ENCODE measurements at regions not wholly inside any gene's neighbourhood (a gene's known extent, or its start where the extent isn't known, plus 50 kb on each side); places are given as distances from the start of the nearest gene placed in this dataset.
A peak's percentile ranks its signal among the peaks of the same experiment; 100 is the strongest.

- Mint-ChIP-seq H3K36me3 (no peaks in the 10 kb centered on the region), H3K27me3 (peaks cover 4% of the 10 kb centered on the region), H3K4me3 (no peak overlapping the region), H3K27ac (no peak overlapping the region), H3K9me3 (no peaks in the 10 kb centered on the region), H3K4me1 (no peaks in the 10 kb centered on the region)
- Histone ChIP-seq H3K27ac (ENCODE audit: insufficient read depth, low read length, poor library complexity, severe bottlenecking) (no peak overlapping the region), H3K4me1 (ENCODE audit: control insufficient read depth, insufficient read depth, low read length, poor library complexity, severe bottlenecking) (no peaks in the 10 kb centered on the region), H3K4me3 (ENCODE audit: low read depth, low read length) (no peak overlapping the region), H3K9me3 (ENCODE audit: control insufficient read depth in 2 of 2, low read length in 2 of 2) (no peaks in the 10 kb centered on the region), H3K27me3 (ENCODE audit: control insufficient read depth, insufficient read depth, low read length) (no peaks in the 10 kb centered on the region), H3K36me3 (ENCODE audit: control insufficient read depth, insufficient read depth, low read length) (no peaks in the 10 kb centered on the region)
- no peak for ATAC-seq (ENCODE audit: low read depth in 2 of 2)
- no peak for DNase-seq
Observed at GRCh38 chr22:49094151-49094550, 733.5 kb downstream of the BRD1 start.

- no peaks in the 10 kb centered on the region for H3K9me3 Mint-ChIP-seq
- Histone ChIP-seq H3K9me3 (ENCODE audit: control insufficient read depth in 2 of 2, low read length in 2 of 2) (no peaks in the 10 kb centered on the region), H3K36me3 (ENCODE audit: control insufficient read depth, insufficient read depth, low read length) (no peaks in the 10 kb centered on the region), H3K4me1 (ENCODE audit: control insufficient read depth, insufficient read depth, low read length, poor library complexity, severe bottlenecking) (no peaks in the 10 kb centered on the region), H3K27me3 (ENCODE audit: control insufficient read depth, insufficient read depth, low read length) (no peaks in the 10 kb centered on the region), H3K4me3 (ENCODE audit: low read depth, low read length) (no peak overlapping the region), H3K27ac (ENCODE audit: insufficient read depth, low read length, poor library complexity, severe bottlenecking) (no peak overlapping the region)
- no peaks in the 10 kb centered on the region for H3K36me3 Mint-ChIP-seq
- peaks cover 4% of the 10 kb centered on the region for H3K27me3 Mint-ChIP-seq
- DNase-seq (no peak), ATAC-seq (ENCODE audit: low read depth in 2 of 2) (no peak)
- H3K4me3 Mint-ChIP-seq: no peak overlapping the region
- H3K27ac Mint-ChIP-seq: no peak overlapping the region
- H3K4me1 Mint-ChIP-seq: no peaks in the 10 kb centered on the region
Observed at GRCh38 chr22:49093192-49093880, 734.3 kb downstream of the BRD1 start.

GRCh38 chr22:49092716-49093115, 735.0 kb downstream of the BRD1 start:
- Histone ChIP-seq H3K36me3 (ENCODE audit: control insufficient read depth, insufficient read depth, low read length) (no peaks in the 10 kb centered on the region), H3K27me3 (ENCODE audit: control insufficient read depth, insufficient read depth, low read length) (no peaks in the 10 kb centered on the region), H3K9me3 (ENCODE audit: control insufficient read depth in 2 of 2, low read length in 2 of 2) (no peaks in the 10 kb centered on the region), H3K4me1 (ENCODE audit: control insufficient read depth, insufficient read depth, low read length, poor library complexity, severe bottlenecking) (no peaks in the 10 kb centered on the region), H3K27ac (ENCODE audit: insufficient read depth, low read length, poor library complexity, severe bottlenecking) (no peak overlapping the region), H3K4me3 (ENCODE audit: low read depth, low read length) (no peak overlapping the region)
- no peaks in the 10 kb centered on the region for H3K36me3 Mint-ChIP-seq
- H3K4me3 Mint-ChIP-seq: no peak overlapping the region
- H3K4me1 Mint-ChIP-seq: no peaks in the 10 kb centered on the region
- H3K27me3 Mint-ChIP-seq: peaks cover 4% of the 10 kb centered on the region
- H3K27ac Mint-ChIP-seq: no peak overlapping the region
- ATAC-seq (ENCODE audit: low read depth in 2 of 2) (no peak), DNase-seq (no peak)
- no peaks in the 10 kb centered on the region for H3K9me3 Mint-ChIP-seq

GRCh38 chr22:49091917-49092545, 735.6 kb downstream of the BRD1 start:
- H3K27ac Mint-ChIP-seq: peak overlapping the region in 1 of 3 donors; percentile 43
- no peaks in the 10 kb centered on the region for H3K27me3 ChIP-seq (ENCODE audit: control insufficient read depth, insufficient read depth, low read length)
- ATAC-seq (ENCODE audit: low read depth in 2 of 2) (no peak), DNase-seq (no peak)
- H3K9me3 Mint-ChIP-seq: no peaks in the 10 kb centered on the region
- H3K36me3 Mint-ChIP-seq: no peaks in the 10 kb centered on the region
- no peaks in the 10 kb centered on the region for H3K36me3 ChIP-seq (ENCODE audit: control insufficient read depth, insufficient read depth, low read length)
- H3K27ac ChIP-seq (ENCODE audit: insufficient read depth, low read length, poor library complexity, severe bottlenecking): no peak overlapping the region
- no peaks in the 10 kb centered on the region for H3K4me1 Mint-ChIP-seq
- H3K4me1 ChIP-seq (ENCODE audit: control insufficient read depth, insufficient read depth, low read length, poor library complexity, severe bottlenecking): no peaks in the 10 kb centered on the region
- no peaks in the 10 kb centered on the region for H3K9me3 ChIP-seq (ENCODE audit: control insufficient read depth in 2 of 2, low read length in 2 of 2)
- H3K4me3 Mint-ChIP-seq: no peak overlapping the region
- no peak overlapping the region for H3K4me3 ChIP-seq (ENCODE audit: low read depth, low read length)
- peaks cover 3% of the 10 kb centered on the region for H3K27me3 Mint-ChIP-seq

- Mint-ChIP-seq H3K36me3 (no peaks in the 10 kb centered on the region), H3K27me3 (no peaks in the 10 kb centered on the region), H3K27ac (no peak overlapping the region), H3K4me1 (no peaks in the 10 kb centered on the region), H3K4me3 (no peak overlapping the region), H3K9me3 (no peaks in the 10 kb centered on the region)
- Histone ChIP-seq H3K27ac (ENCODE audit: insufficient read depth, low read length, poor library complexity, severe bottlenecking) (no peak overlapping the region), H3K4me3 (ENCODE audit: low read depth, low read length) (no peak overlapping the region), H3K27me3 (ENCODE audit: control insufficient read depth, insufficient read depth, low read length) (no peaks in the 10 kb centered on the region), H3K4me1 (ENCODE audit: control insufficient read depth, insufficient read depth, low read length, poor library complexity, severe bottlenecking) (no peaks in the 10 kb centered on the region), H3K9me3 (ENCODE audit: control insufficient read depth in 2 of 2, low read length in 2 of 2) (no peaks in the 10 kb centered on the region), H3K36me3 (ENCODE audit: control insufficient read depth, insufficient read depth, low read length) (no peaks in the 10 kb centered on the region)
- no peak for ATAC-seq (ENCODE audit: low read depth in 2 of 2)
- no peak for DNase-seq
Observed at GRCh38 chr22:49091451-49091850, 736.2 kb downstream of the BRD1 start.

GRCh38 chr22:49090853-49091135, 736.9 kb downstream of the BRD1 start:
- DNase-seq: no peak
- Mint-ChIP-seq H3K36me3 (no peaks in the 10 kb centered on the region), H3K4me1 (no peaks in the 10 kb centered on the region), H3K27ac (no peak overlapping the region), H3K9me3 (no peaks in the 10 kb centered on the region), H3K4me3 (no peak overlapping the region), H3K27me3 (no peaks in the 10 kb centered on the region)
- Histone ChIP-seq H3K36me3 (ENCODE audit: control insufficient read depth, insufficient read depth, low read length) (no peaks in the 10 kb centered on the region), H3K4me1 (ENCODE audit: control insufficient read depth, insufficient read depth, low read length, poor library complexity, severe bottlenecking) (no peaks in the 10 kb centered on the region), H3K27ac (ENCODE audit: insufficient read depth, low read length, poor library complexity, severe bottlenecking) (no peak overlapping the region), H3K9me3 (ENCODE audit: control insufficient read depth in 2 of 2, low read length in 2 of 2) (no peaks in the 10 kb centered on the region), H3K27me3 (ENCODE audit: control insufficient read depth, insufficient read depth, low read length) (no peaks in the 10 kb centered on the region), H3K4me3 (ENCODE audit: low read depth, low read length) (no peak overlapping the region)
- ATAC-seq (ENCODE audit: low read depth in 2 of 2): no peak

GRCh38 chr22:49090061-49090852, 737.4 kb downstream of the BRD1 start:
- Histone ChIP-seq H3K27ac (ENCODE audit: insufficient read depth, low read length, poor library complexity, severe bottlenecking) (no peak overlapping the region), H3K9me3 (ENCODE audit: control insufficient read depth in 2 of 2, low read length in 2 of 2) (no peaks in the 10 kb centered on the region), H3K36me3 (ENCODE audit: control insufficient read depth, insufficient read depth, low read length) (no peaks in the 10 kb centered on the region), H3K4me1 (ENCODE audit: control insufficient read depth, insufficient read depth, low read length, poor library complexity, severe bottlenecking) (no peaks in the 10 kb centered on the region), H3K27me3 (ENCODE audit: control insufficient read depth, insufficient read depth, low read length) (no peaks in the 10 kb centered on the region), H3K4me3 (ENCODE audit: low read depth, low read length) (no peak overlapping the region)
- no peak overlapping the region for H3K4me3 Mint-ChIP-seq
- H3K9me3 Mint-ChIP-seq: no peaks in the 10 kb centered on the region
- H3K4me1 Mint-ChIP-seq: no peaks in the 10 kb centered on the region
- no peak for DNase-seq
- no peaks in the 10 kb centered on the region for H3K27me3 Mint-ChIP-seq
- no peak for ATAC-seq (ENCODE audit: low read depth in 2 of 2)
- no peak overlapping the region for H3K27ac Mint-ChIP-seq
- no peaks in the 10 kb centered on the region for H3K36me3 Mint-ChIP-seq
